B cell (primary cell): ENCODE measurements at regions not wholly inside any gene's neighbourhood (a gene's known extent, or its start where the extent isn't known, plus 50 kb on each side); places are given as distances from the start of the nearest gene placed in this dataset.

ENCODE experiments used
- EZH2 ChIP-seq: IDR thresholded peaks from 2 replicates; pipeline ENCODE4 v1.6.1; 2012; ENCODE audit warnings: borderline replicate concordance, low read depth, mild to moderate bottlenecking, moderate library complexity, low read length; ENCODE audit not compliant: insufficient read depth, poor library complexity, severe bottlenecking
- TF ChIP-seq, protein P1 (sequence below): fragments of 200-600 bp; IDR thresholded peaks from one replicate; pipeline ENCODE4 v1.8.0; 2022; ENCODE audit warnings: antibody characterized with exemption, mild to moderate bottlenecking

DNA sequence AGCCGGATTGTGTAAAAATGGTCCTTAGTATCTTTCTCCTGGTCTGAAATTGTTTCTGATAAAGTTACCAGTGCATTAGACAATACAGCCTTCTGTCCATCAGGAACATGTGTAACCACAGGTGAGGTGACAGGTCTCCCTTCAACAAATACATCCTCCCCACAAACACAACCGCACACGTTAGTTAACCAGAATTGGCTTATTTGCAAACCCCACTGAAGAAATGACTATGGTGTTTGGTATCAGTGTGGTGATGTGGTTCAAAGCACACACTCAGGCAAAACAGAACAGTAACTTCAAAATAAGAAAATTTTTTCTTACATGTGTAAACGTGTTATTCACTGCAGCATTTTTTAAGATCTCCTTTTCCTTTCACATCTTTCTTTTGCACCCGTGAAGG, 517.2 kb upstream of the NR5A2 start:
- TF ChIP-seq, protein P1, sequence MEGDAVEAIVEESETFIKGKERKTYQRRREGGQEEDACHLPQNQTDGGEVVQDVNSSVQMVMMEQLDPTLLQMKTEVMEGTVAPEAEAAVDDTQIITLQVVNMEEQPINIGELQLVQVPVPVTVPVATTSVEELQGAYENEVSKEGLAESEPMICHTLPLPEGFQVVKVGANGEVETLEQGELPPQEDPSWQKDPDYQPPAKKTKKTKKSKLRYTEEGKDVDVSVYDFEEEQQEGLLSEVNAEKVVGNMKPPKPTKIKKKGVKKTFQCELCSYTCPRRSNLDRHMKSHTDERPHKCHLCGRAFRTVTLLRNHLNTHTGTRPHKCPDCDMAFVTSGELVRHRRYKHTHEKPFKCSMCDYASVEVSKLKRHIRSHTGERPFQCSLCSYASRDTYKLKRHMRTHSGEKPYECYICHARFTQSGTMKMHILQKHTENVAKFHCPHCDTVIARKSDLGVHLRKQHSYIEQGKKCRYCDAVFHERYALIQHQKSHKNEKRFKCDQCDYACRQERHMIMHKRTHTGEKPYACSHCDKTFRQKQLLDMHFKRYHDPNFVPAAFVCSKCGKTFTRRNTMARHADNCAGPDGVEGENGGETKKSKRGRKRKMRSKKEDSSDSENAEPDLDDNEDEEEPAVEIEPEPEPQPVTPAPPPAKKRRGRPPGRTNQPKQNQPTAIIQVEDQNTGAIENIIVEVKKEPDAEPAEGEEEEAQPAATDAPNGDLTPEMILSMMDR = no peak
- TF ChIP-seq EZH2 = no peak
